Hepatocyte (in vitro differentiated cells): ENCODE measurements at regions not wholly inside any gene's neighbourhood (a gene's known extent, or its start where the extent isn't known, plus 50 kb on each side); places are given as distances from the start of the nearest gene placed in this dataset.

Source experiments
- DNase-seq: peaks from one replicate; pipeline ENCODE4 v3.0.0-alpha.2; 2016; ENCODE audit warnings: low spot score
- H2AFZ ChIP-seq: fragments of 200-600 bp; sonication (generic); 2 replicates; pipeline ENCODE4 v1.6.0; 2016; ENCODE audit warnings: antibody characterized with exemption, mild to moderate bottlenecking
- H3K27ac ChIP-seq: fragments of 200-600 bp; sonication (generic); 2 replicates; pipeline ENCODE4 v1.5.1; 2016; ENCODE audit warnings: mild to moderate bottlenecking
- H3K27me3 ChIP-seq: fragments of 200-600 bp; sonication (generic); 2 replicates; pipeline ENCODE4 v1.6.1; 2016
- H3K36me3 ChIP-seq: fragments of 200-600 bp; sonication (generic); replicated peaks from 2 replicates; pipeline ENCODE4 v1.5.1; 2016; ENCODE audit warnings: low read depth; ENCODE audit not compliant: insufficient read depth
- H3K4me1 ChIP-seq: fragments of 200-600 bp; sonication (generic); 2 replicates; pipeline ENCODE4 v1.5.1; 2016; ENCODE audit warnings: mild to moderate bottlenecking, moderate library complexity; ENCODE audit not compliant: insufficient read depth
- H3K4me2 ChIP-seq: fragments of 200-600 bp; sonication (generic); 2 replicates; pipeline ENCODE4 v1.6.0; 2016
- H3K4me3 ChIP-seq: fragments of 200-600 bp; sonication (generic); 2 replicates; pipeline ENCODE4 v1.5.1; 2016; ENCODE audit warnings: mild to moderate bottlenecking
- H3K79me2 ChIP-seq: fragments of 200-600 bp; sonication (generic); 2 replicates; pipeline ENCODE4 v1.6.0; 2017; ENCODE audit warnings: mild to moderate bottlenecking
- H3K9me2 ChIP-seq: fragments of 200-600 bp; sonication (generic); replicated peaks from 2 replicates; pipeline ENCODE4 v1.6.0; 2017; ENCODE audit warnings: mild to moderate bottlenecking; ENCODE audit not compliant: insufficient read depth
- H3K9me3 ChIP-seq: fragments of 200-600 bp; sonication (generic); 2 replicates; pipeline ENCODE4 v1.5.1; 2016; ENCODE audit warnings: low read depth, mild to moderate bottlenecking
- H4K20me1 ChIP-seq: fragments of 200-600 bp; sonication (generic); 2 replicates; pipeline ENCODE4 v1.6.0; 2016; ENCODE audit warnings: mild to moderate bottlenecking; ENCODE audit not compliant: insufficient read depth, poor library complexity, severe bottlenecking
- EZH2 ChIP-seq: fragments of 200-600 bp; sonication (generic); IDR thresholded peaks from 2 replicates; pipeline ENCODE4 v1.6.1; 2016; ENCODE audit warnings: antibody characterized with exemption, mild to moderate bottlenecking, borderline replicate concordance
- EZH2phosphoT487 ChIP-seq: fragments of 200-600 bp; sonication (generic); IDR thresholded peaks from one replicate; pipeline ENCODE4 v1.6.1; 2018; ENCODE audit warnings: antibody characterized with exemption, mild to moderate bottlenecking, low read depth, moderate library complexity; ENCODE audit not compliant: unreplicated experiment, severe bottlenecking
- WGBS: methylation state at CpG from one replicate; pipeline ENCODE4 v1.1.6; 2016; ENCODE audit warnings: low lambda C conversion rate; ENCODE audit errors: missing lambda C conversion rate; 5-methylcytosine and 5-hydroxymethylcytosine counted together
- TF ChIP-seq, protein P1 (sequence below): fragments of 200-600 bp; sonication (generic); IDR thresholded peaks from 2 replicates; pipeline ENCODE4 v1.5.1; 2016; ENCODE audit warnings: antibody characterized with exemption, mild to moderate bottlenecking; ENCODE audit not compliant: poor library complexity

DNA sequence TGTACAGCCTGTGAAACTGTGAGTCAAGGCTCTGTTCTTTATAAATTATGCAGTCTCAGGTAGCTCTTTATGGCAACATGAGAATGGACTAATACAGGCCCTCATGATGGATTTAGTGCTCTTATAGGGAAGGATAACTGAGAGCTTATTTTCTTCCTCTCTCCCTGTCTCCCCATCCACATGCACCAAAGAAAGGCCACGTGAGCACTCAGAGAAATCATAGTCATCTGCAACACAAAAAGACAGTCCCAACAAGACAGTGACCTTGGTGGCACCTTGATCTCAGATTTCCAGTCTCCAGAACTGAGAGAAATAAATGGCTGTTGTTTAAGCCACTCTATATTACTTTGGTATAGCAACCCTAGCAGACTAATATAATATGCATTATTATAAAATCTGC lies 2133.6 kb upstream of the ACO1 start:
- Histone ChIP-seq H3K4me1 (no peaks in the 10 kb centered on the region), H3K36me3 (no peaks in the 10 kb centered on the region), H2AFZ (no peak overlapping the region), H3K4me3 (no peak overlapping the region), H3K27ac (no peak overlapping the region), H3K9me2 (no peaks in the 10 kb centered on the region), H3K4me2 (no peak overlapping the region), H3K27me3 (no peaks in the 10 kb centered on the region), H4K20me1 (no peaks in the 10 kb centered on the region), H3K79me2 (no peaks in the 10 kb centered on the region), H3K9me3 (no peaks in the 10 kb centered on the region)
- no peak for DNase-seq
- TF ChIP-seq EZH2 (no peak), EZH2phosphoT487 (no peak)
- TF ChIP-seq, protein P1, sequence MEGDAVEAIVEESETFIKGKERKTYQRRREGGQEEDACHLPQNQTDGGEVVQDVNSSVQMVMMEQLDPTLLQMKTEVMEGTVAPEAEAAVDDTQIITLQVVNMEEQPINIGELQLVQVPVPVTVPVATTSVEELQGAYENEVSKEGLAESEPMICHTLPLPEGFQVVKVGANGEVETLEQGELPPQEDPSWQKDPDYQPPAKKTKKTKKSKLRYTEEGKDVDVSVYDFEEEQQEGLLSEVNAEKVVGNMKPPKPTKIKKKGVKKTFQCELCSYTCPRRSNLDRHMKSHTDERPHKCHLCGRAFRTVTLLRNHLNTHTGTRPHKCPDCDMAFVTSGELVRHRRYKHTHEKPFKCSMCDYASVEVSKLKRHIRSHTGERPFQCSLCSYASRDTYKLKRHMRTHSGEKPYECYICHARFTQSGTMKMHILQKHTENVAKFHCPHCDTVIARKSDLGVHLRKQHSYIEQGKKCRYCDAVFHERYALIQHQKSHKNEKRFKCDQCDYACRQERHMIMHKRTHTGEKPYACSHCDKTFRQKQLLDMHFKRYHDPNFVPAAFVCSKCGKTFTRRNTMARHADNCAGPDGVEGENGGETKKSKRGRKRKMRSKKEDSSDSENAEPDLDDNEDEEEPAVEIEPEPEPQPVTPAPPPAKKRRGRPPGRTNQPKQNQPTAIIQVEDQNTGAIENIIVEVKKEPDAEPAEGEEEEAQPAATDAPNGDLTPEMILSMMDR: no peak
- 64% methylated on average over 1 of the region's 1 CpG for WGBS

DNA sequence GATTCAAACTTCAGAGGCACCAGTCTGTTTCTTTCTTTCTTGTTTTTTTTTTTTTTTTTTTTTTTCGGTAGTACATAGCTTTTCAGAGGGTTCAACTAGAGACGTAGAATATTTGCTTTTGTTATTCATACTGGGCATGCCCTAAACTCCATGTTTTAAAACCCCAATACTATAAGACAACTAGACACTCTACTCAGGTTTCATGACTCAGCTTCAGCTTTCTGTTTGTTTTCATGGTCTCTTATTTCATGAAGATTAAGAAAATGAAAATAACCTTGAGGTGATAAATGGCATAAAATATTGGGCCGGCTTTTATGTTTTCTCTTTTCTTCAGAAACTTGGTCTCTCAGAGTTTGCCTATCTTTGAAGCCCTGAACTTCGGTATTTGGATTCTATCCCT lies 2126.3 kb upstream of the ACO1 start:
- no peak overlapping the region for H3K27ac ChIP-seq
- DNase-seq: no peak
- H3K9me2 ChIP-seq: no peaks in the 10 kb centered on the region
- 87% methylated on average over 4 of the region's 4 CpGs for WGBS
- H4K20me1 ChIP-seq: no peaks in the 10 kb centered on the region
- no peaks in the 10 kb centered on the region for H3K79me2 ChIP-seq
- no peaks in the 10 kb centered on the region for H3K9me3 ChIP-seq
- H3K4me1 ChIP-seq: no peaks in the 10 kb centered on the region
- TF ChIP-seq EZH2: no peak
- no peak for TF ChIP-seq EZH2phosphoT487
- TF ChIP-seq, protein P1: no peak
- no peaks in the 10 kb centered on the region for H3K27me3 ChIP-seq
- no peak overlapping the region for H2AFZ ChIP-seq
- H3K36me3 ChIP-seq: no peaks in the 10 kb centered on the region
- no peak overlapping the region for H3K4me2 ChIP-seq
- no peak overlapping the region for H3K4me3 ChIP-seq

DNA sequence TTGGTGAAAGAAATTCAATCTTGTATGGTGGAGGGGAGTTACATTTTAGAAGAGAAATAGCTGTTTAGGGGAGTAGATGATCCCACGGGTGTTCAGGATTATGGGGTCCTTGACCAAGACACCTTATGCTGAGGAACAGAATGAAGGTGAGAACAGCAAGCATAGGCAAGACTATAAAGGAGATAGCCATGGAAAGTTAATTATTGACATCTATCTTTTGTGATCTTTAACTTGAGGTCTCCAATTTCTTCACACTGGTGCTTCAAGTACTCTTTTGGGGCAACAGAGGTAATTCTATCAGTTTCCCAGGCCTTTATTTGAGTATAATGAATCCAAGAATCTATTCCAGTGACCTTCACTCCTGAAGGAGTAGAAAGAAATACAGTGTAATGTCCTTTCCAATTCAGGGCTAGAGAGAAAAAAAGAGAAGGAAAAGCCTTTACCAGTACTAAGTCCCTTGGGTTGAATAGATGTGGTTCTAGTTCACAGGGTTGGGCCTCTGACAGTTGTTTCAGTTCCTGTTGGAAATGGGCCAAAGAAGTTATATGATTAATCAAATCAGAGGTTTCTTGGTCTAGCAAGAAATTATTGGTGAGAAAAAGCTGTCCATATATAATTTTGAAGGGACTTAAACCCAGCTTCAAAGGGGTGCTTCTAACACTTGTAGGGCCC lies 2104.1 kb upstream of the ACO1 start:
- H3K27me3 ChIP-seq: no peaks in the 10 kb centered on the region
- no peak overlapping the region for H3K4me2 ChIP-seq
- H3K4me1 ChIP-seq: no peaks in the 10 kb centered on the region
- no peaks in the 10 kb centered on the region for H3K36me3 ChIP-seq
- H3K9me2 ChIP-seq: no peaks in the 10 kb centered on the region
- H3K79me2 ChIP-seq: no peaks in the 10 kb centered on the region
- DNase-seq: no peak
- 80% methylated on average over 1 of the region's 1 CpG for WGBS
- H3K27ac ChIP-seq: no peak overlapping the region
- H4K20me1 ChIP-seq: no peaks in the 10 kb centered on the region
- H3K9me3 ChIP-seq: no peaks in the 10 kb centered on the region
- no peak overlapping the region for H2AFZ ChIP-seq
- TF ChIP-seq EZH2phosphoT487: no peak
- TF ChIP-seq, protein P1: no peak
- TF ChIP-seq EZH2: no peak
- H3K4me3 ChIP-seq: no peak overlapping the region
